ENCODE measurements at regions not wholly inside any gene's neighbourhood (a gene's known extent, or its start where the extent isn't known, plus 50 kb on each side); places are given as distances from the start of the nearest gene placed in this dataset.

DNA sequence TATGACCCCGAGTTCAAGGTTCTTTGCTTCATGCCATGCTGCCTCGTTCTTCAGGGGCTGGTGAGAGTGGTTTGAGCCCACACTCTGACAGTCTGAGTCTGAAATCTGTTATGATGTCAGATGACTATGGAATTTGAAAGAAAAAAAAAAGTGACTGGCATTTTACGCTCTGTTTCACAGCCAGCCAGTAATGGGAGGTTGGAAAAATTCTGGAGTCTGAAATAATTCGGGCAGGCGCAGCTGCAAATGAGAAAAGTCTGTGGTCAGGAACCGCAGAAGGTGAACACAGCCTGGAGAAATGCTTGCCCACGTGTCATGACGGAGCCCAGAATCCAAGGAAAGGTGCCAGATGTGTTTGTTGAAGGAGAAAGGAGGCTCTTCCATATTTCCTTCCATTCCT lies 269.8 kb upstream of the PWP1 start:
- no peak for DNase-seq

DNA sequence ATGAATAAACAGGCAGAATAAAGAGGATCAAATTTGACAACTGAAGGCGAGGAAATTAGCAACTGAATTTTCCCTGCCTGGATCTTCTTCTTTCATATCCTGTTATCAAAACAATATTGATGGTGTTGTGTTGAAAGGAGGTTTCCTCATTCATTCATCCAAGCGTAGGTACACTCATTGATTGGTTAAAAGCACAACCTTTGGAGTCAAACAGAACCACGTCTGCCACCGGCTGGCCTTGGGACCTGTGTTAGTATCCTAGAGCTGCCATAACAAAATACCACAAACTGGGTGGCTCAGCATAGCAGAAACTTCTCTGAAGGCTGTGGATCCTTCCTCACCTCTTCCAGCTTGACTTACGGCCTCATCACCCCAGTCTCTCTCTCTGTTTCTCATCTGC lies 268.6 kb upstream of the PWP1 start:
- no peak for DNase-seq

DNA sequence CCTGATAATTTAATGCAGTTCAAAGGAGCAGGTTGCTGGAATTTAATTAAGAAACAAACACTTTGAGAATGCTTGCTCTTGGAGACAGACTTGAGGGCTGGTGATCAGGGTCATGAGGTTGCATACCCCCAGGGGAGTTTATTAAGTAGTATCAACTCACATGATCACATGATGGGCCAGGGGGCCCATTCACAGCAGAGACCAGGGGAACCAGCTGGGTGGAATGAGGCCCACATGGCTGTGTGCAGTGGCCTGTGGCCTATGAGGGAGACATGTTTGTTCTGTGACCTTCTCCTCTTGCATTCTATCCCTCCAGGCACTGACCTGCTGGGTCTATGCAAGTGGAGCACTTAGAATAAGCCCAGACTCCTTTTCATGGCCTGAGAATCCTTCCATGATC lies 266.6 kb upstream of the PWP1 start:
- DNase-seq = no peak

DNA sequence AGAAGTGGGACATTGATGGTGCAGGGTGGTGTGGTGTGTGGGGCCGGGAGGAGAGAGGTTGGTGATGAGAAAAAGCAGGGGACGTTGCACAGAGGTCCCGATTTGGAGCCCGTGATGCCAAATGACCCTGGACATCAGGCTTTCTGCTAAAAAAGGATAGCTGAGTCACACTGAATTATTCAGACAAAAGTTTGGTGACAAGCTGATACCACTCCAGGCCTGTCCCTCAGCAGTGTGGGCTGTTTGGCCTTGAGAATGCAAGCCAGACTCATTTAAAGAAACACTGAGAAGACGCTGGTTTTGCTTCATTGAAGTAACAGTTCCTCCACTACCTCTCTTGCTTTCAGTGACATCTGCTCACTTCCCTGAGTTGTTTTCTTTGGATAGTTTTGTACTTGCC lies 262.1 kb upstream of the PWP1 start:
- DNase-seq = no peak

DNA sequence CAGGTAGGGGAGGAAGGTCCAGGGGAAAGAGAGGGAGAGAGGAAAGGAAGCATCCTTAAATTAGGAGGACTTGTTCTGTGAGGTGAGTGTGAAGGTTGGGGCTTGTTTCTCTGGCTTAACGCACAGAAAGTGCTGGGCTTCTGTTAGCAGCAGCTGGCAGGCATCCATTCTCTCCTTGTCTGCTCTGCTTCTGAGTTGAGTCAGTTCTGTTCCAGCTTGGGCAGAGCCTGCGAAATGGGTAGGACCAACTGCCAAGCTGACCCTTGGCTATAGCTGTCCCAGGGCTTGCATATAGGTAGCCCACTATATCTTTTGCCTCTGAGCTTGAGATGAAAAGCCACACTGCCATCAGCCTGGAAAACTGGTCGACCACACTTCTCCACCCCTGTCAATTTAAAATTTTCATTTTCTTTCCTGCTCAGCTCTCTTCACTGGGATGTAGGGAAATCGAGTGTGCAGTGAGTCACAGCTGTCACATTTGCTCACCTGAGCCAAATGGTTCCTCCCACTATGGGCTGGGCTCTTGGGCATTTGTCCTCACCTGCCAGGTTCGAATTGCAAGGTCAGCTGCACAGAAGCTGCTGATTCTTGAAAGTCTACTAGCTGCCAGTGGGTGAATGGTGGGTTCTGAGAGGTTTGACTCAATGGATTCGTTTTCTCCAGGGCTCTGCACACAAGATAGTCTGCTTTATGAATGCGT lies 256.4 kb upstream of the PWP1 start:
- DNase-seq = peak; percentile 27

DNA sequence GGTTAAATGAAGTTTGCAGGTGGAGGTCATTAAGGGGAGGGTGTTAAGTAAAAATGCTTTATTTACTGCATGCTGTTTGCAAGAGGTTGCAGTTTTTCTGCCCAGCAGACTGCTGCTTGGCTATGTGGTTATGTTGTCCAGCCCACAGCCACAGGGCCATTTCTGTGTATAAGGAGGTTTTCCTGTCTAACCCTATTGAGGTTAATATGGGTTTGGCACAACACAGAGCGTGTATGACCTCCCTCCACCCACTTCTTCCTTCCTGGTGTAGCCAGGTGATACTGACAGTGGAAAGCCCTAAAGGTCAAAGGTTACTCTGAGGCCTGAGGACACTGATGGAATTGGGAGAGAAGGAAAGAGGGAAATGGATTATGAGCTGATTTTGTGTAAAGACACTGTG lies 253.7 kb upstream of the PWP1 start:
- no peak for DNase-seq

DNA sequence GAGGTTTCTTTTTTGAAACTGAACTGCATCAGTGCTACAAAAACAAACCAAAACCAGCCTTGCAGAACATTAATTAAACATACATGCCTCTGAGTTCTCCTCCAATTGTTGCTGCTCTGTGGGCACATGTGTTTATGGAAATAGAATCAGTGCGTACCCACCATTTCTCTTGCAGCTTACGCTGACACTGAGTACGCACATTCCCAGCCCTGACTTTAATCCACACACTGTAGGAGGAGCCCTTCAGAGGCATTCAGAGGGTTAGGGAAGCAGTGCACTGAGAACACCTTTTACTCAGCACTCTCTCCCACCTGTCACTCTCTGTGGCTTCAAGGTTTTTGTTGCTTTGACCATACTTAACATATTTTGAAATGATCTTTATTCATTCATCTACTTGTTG lies 250.5 kb upstream of the PWP1 start:
- no peak for DNase-seq

DNA sequence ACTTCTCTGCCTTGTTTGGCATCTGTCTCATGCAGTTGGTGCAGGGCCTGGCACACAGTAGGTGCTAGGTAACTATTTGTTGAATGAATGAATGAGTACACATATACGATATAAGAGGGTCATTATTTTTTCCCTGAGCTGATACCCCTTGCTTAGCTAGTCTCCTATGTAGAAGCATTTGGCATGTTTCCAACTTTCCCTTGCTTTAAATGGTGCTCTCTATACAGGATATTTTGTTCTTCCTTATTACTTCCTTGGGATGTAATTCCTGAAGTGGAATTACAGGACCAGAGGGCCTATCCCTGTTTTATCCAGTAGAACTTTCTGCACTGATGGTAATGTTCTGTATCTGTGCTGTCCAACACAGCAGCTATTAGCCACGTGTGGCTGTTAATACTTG lies 250.1 kb upstream of the PWP1 start:
- peak; percentile 7 for DNase-seq

DNA sequence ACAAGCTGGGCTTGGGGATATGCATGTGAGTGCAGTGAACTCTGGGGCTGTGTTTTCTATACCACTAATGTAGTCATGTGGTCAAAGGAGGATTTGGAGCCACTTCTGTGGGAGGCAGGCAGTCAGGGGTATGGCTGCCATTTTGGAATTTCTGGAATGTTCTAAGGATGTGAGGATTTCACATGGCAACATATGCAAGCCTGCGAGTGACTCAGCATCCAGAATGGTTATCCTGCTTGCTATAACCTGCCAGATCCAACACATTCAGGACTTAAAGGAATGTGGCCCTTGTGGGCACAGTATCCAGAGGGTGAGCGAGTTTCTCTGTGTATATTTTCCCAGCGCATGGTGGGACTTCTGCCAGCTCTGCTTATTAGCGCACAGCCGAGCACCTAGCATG lies 249.2 kb upstream of the PWP1 start:
- DNase-seq = no peak

DNA sequence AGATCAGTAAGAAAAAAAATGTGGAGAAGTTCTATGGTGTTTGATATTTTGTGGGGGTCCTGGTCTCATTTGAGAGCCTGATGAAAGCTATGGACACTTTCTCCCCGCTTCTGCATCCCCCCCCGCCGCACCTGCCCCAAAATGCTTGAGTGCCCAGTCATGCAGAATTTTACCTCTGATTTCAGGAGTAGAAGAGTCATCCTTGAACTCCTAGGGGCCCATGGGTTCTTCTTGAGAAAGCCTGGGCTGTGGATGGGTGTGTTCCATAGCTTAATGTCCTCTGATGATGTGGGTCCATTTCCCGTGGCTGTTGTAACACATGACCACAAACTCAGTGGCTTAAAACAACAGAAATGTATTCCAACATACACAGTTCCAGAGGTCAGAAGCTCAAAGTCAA lies 248.8 kb upstream of the PWP1 start:
- no peak for DNase-seq

DNA sequence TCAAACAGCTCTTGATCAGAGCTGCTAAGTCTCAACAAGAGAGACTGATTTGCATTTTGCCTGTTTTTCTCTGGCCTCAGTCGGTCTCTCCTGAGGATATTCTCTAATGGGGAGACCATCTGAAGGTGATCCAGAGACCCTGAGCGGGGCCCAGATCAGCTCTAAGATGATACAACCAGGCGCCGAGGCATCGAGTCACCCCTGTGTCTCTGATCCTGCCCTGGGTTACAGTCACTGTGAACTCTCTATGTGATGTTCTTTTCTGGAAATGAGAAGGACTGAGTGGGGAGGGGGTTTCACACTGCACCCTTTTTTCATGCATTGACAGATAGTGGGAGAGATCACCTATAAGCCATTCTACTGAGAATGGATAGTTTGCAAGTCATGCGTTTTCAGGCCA lies 247.6 kb upstream of the PWP1 start:
- no peak for DNase-seq

DNA sequence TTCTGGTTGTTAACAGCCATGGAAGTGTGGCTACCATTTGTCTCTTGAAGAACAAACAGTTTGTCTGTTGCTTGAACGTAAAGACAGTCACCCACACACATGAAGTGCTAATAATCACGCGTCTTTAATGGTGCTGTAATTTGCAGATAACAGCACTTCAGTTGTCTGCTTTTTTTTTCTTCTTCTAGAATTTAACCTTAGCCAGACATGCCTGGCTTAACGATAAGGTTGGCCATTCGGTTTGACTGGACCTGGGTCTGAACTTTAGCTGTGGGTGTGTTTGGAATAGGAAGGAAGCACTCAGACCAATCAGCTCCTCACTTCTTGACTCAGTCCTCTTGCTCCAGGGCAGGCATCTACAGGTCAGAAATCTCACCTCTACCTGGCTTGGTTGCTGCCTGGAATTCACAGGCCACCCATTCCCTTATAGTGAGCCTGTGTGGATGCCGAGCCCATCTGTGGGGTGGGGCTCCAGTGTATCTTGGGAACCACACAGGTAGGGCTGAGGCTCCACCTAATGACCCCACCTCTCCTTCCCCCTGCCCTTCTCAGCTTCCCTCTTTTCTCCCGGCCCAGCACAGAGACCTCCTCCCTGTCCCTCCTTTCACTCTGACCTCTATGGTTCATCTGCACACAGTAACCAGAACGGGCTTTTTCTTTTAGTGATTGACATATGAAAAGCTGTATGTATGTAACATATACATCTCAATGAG lies 246.4 kb upstream of the PWP1 start:
- DNase-seq = no peak

DNA sequence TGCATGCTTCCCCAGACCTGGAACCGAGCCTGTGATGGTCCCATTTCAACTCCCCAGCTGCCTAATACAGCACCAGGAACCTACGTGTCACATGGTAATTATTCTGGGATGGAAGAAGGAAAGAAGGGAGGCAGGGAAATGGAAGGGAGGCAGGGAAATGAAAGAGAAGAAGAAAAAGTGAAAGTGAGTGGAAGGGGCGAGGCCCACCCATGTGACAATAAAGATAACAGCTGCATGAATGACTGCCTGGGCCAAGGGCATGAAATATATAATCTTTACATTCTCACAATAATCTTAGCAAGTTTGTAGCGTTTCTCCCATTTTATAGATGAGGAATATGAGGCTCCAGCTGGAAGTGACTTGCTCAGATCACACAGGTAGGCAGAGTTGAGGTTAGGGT lies 245.0 kb upstream of the PWP1 start:
- DNase-seq = no peak

DNA sequence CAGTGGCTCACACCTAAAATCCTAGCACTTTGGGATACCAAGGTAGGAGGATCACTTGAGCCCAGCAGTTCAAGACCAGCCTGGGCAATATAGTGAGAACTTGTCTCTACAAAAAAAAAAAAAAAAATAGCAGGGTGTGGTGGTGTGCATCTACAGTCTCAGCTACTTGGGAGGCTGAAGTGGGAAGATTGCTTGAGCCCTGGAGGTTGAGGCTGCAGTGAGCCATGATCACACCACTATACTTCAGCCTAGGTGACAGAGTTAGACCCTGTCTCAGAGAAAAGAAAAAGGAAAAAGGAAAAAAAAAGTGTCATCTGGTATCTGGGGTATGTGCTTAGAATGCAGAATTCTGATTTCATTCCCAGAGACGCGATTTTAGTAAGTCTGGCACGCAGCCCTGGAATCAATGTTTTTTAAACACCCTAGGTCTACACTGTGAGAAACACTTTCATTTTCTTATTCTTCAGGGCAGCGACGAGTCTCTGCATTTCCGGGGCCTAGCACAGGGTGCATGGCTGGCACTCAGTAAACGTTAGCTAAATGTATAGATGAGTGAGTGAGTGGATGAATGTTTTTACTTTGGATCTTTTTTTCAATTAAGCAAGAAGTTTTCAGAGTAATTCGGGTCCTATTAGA lies 243.8 kb upstream of the PWP1 start:
- no peak for DNase-seq

DNA sequence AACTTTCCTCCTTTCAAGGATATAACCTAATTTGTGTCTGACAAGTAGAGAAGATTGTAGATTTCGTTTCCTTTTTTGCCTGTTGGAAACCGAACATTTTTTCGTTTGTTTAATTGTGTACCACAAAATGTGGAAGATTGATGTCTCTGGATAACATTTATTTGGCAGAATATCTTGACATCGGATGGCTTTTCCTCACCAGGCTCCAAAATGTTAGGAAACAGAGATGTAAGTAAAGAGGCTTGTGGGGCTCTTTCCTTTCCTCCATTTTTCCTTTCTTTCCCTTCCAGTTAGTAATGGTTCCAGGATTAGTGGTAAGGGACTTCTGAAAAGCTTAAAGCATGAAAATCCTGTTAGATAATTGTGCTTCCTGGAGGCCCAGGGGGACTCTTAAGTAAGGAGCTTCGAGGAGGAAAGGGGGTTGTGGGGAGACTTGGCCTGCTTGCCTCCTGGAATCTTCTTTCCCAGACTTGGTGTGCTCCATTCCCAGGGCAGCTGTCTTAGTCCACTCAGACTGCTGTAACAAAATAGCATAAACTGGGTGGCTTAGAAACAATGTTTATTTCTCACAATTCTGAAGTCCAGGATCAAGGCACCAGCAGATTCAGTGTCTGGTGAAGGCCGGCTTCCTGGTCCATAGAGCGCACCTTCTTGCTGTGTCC lies 243.1 kb upstream of the PWP1 start:
- DNase-seq = no peak

DNA sequence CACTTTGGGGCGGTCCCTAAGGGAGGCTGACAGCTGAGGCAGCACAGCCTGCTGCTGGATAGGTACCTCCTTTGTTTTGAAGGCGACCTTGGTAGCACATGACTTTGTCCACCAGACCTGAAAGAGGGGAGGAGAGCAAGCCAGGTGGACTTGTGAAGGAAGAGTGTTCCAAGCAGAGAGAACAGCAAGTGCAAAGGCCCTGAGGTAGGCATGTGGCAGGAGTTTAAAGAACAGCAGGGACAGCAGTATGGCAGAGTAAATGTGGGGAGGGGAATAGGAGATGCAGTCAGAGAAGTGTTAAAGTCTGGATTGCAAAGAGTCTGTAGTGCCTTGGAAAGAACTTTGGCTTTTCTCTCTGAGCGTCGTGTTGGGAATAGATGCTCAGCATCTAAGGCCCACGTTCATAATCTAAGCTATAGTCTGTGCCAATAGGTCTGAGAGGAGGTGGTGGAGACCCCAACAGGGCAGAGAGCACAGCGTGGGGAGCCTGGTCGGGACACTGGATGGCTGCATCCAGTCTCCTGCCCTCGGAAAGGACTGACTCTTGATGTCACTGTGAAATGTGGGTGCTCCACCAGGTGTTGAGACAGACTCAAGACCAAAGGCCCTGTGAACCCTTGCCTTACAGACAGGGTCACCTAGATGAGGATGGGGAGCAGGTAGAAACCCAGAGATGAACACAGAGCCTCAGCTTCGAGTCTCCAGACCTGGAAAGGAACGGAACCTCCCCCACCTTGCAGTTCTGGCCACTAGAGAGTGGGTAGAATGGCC lies 242.1 kb upstream of the PWP1 start:
- no peak for DNase-seq

DNA sequence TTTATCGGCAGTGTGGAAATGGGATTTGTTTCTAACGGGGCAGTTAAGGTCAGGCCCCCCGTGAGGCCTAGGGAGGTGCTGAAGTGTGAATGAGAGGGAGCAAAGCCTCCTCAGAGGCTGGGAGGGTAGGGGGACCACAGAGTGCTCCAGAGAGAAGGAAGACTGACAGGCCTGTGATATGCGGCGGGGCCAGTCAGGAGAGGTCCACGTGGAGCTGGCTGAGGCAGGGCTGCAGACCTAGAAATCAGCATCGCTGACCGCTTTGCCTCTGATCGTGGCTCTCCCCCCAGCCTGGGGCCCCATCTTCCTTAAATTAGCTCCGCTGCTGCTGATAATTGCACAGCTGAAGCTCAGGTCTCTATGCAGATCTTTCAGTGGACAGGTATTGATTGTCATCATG lies 240.8 kb upstream of the PWP1 start:
- DNase-seq = no peak

DNA sequence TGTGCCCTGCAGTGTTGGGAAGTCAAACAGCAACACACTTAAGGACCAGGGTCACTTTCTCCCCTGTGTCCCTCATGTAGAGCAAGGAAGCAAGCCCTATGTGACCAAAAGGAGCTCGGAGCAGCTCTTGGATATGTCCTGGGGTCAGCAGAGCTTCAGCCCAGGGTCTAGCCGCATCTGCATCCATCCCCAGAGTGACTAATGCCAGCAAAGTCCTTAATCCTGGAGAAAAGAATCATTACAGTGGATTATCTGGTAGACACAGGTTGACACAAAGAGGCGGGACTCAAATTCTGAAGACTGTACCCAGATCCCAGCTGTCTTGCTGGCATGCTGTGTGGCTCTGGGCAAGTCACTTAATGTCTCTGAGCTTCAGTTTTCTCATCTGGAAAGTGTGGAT lies 239.1 kb upstream of the PWP1 start:
- no peak for DNase-seq

DNA sequence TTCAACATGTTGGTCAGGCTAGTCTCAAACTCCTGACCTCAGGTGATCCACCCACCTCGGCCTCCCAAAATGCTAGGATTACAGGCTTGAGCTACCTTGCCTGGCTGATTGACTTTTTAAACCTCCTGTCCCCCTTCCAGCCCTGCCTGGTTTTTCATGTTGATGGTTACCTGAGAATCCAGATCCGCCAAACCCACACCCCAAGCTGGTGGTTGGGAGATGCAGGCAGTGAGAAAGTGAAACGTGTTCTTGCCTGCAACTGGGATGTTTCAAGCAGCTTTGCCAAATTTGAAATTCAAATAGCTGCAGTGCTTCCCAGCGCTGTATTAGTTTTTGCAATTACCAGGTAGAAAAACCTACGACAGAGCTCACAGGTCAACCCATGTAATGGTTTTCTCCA lies 238.3 kb upstream of the PWP1 start:
- DNase-seq = no peak

DNA sequence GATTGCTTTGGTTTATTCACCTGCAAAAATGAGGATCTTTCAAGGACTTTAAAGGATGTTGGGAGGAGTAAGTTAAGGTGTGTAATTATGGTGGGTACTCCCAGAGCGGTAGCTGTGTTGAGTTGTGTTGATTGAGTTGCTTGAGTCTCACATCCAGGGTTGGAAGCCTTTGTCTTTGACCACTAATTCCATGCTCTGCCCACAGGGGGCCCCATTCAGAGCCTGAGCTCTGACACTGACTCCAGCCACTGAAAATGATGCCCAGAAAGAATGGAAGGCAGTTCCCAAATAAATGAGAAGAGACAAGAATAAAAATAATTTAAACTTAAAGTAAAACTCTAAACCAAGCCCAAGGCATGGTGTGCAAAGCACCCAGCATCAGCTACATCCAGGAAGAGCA lies 237.4 kb upstream of the PWP1 start:
- no peak for DNase-seq

DNA sequence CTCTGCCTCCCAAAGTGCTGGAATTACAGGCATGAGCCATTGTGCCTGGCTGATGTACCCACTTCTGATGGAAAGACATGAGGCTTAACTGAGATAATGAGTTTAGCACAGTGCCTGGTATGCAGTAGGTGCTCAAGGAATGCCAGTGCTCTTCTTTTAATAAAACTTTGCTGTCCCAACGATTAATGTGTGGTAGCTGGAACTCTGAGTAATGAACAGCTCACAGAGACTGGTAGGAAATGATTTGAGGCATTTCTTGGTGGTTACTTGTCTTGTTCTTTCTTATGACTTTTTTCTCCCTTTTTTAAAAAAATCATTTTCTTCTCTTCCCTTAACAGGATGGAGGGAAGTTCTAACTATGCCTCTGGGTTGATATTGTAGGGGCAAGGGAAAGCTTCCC lies 235.7 kb upstream of the PWP1 start:
- no peak for DNase-seq

DNA sequence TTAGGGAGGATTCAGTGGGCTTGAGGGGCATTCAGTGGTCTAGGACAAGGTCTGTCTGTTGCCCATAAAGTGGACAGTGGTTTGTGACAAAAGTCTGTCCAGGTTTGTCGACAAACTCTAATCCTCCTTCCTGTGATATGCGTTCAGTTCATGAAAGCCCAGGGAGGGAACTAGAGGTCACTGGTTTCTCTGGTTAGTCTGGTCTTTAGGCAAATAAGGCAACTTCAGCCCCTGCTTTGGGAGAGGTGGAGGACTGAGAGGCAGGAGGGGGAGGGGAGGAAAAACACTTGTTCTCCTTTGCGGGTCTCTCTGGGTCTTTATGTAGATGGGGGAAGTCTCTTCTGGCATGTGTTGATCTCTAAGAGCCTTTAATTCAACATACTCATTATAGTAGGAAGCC lies 235.1 kb upstream of the PWP1 start:
- DNase-seq = no peak

DNA sequence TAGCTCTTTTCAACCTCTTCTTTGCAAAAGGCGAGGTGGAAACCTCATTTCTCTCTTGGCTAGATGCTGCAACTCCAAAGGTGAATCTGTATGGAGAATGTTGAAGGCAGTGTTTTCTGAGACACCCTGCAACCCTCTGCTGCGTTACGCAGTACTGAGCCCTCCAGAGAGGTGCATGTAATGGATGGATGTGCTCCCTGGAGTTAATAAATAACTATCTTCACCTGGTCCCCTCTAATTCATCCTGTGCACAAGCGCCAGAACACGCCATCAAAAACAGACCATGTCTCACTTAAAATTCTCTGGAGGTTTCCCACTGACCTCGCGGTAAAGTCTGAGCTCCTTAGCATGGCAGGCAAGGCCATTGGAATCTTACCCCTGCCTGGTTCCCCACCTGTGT lies 234.4 kb upstream of the PWP1 start:
- no peak for DNase-seq
